OCI-LY1 (cell line): ENCODE measurements at regions not wholly inside any gene's neighbourhood (a gene's known extent, or its start where the extent isn't known, plus 50 kb on each side); places are given as distances from the start of the nearest gene placed in this dataset.

Experiments
- CTCF ChIP-seq: fragments of 200-600 bp; sonication (generic), shearing (Covaris generic); IDR thresholded peaks from 2 replicates; pipeline ENCODE4 v1.5.1; 2017; ENCODE audit warnings: mild to moderate bottlenecking, antibody characterized with exemption, low read length, moderate library complexity, mixed read lengths
- EZH2 ChIP-seq: fragments of 200-600 bp; sonication (generic), shearing (Covaris generic); IDR thresholded peaks from 2 replicates; pipeline ENCODE4 v1.8.0; 2017; ENCODE audit warnings: borderline replicate concordance, mixed run types, mild to moderate bottlenecking, antibody characterized with exemption, low read length, moderate library complexity, mixed read lengths

DNA sequence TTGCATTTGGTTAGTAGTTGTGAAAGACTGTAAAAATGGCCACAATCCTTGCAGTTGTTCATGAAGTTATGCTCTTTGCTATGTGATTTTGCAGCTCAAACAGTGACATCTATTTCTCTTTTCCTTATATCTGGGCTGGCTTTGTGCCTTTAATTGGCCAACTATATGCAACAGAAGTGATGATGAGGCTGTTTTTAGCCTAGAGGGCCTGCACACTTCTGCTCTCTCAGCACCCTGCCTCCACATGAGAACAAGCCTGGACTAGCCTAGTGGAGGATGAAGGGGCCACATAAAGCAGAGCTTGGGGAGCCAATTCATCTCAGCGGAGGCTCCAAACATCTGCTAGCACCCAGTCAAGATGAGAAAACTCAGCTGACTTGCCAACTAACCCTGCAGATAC is 339.8 kb downstream of the OMA1 start:
- no peak for TF ChIP-seq CTCF
- TF ChIP-seq EZH2, result no peak
